ENCODE measurements at regions not wholly inside any gene's neighbourhood (a gene's known extent, or its start where the extent isn't known, plus 50 kb on each side); places are given as distances from the start of the nearest gene placed in this dataset.

GRCh38 chr15:58306591-58307312 is 125.0 kb upstream of the LIPC start:
- Histone ChIP-seq H3K27ac (ENCODE audit: control insufficient read depth, insufficient read depth) (no peak overlapping the region), H2AFZ (ENCODE audit: control insufficient read depth, low read depth, low read length) (peak overlapping the region; percentile 20), H3K9ac (ENCODE audit: control insufficient read depth, insufficient read depth, low read length) (no peak overlapping the region), H4K20me1 (ENCODE audit: control insufficient read depth, insufficient read depth) (no peaks in the 10 kb centered on the region), H3K4me3 (no peak overlapping the region), H3K4me1 (ENCODE audit: control insufficient read depth, insufficient read depth, low read length) (no peaks in the 10 kb centered on the region), H3K36me3 (ENCODE audit: control insufficient read depth in 2 of 2, insufficient read depth in 2 of 2, low read length in 1 of 2) (no peaks in the 10 kb centered on the region), H3K79me2 (ENCODE audit: control insufficient read depth, insufficient read depth, low read length) (no peaks in the 10 kb centered on the region), H3K27me3 (replicated peaks in 1 of 2; ENCODE audit: control insufficient read depth in 2 of 2, insufficient read depth in 2 of 2, low read length in 1 of 2) (no peaks in the 10 kb centered on the region), H3K4me2 (ENCODE audit: control insufficient read depth, insufficient read depth) (no peak overlapping the region), H3K9me3 (replicated peaks; ENCODE audit: control insufficient read depth, insufficient read depth, low read length) (no peaks in the 10 kb centered on the region; the same call in 2 of the 3 replicates)
- no peak for ATAC-seq
- POLR2A ChIA-PET: no interaction called here
- DNase-seq (ENCODE audit: low read depth, low spot score): no peak
- RAD21 ChIA-PET (ENCODE audit: unreplicated experiment): no interaction called here
- no peak for TF ChIP-seq CREM (IDR thresholded peaks at IDR 0.05; ENCODE audit: low read depth)
- TF ChIP-seq BACH1 (IDR thresholded peaks at IDR 0.05; ENCODE audit: borderline replicate concordance): no peak
- TF ChIP-seq E2F4 (IDR thresholded peaks at IDR 0.05; ENCODE audit: low read depth, low read length): no peak
- 17% methylated on average over 4 of the region's 4 CpGs for WGBS (ENCODE audit: insufficient coverage, insufficient replicate concordance, low lambda C conversion rate, missing lambda C conversion rate)
- peak; percentile 7 for FAIRE-seq
- intact Hi-C loops (cut with micrococcal nuclease; ENCODE audit: unreplicated experiment): no loop called here
- CTCF ChIA-PET: interaction anchor here (0.5 to 1.1 kb wide), 3 partner anchors 9 to 115 kb away, joined by 3 read pairs; no protein-coding TSS in a partner anchor
- SMC1A ChIA-PET (ENCODE audit: uncharacterized antibody, unreplicated experiment): interaction anchor here (0.6 to 1.8 kb wide), 3 partner anchors 9 to 577 kb away, joined by 3 to 5 read pairs (median 3); no protein-coding TSS in a partner anchor
- in situ Hi-C loops (cut with MboI): no loop called here
- BruUV-seq (replicated peaks): no TSS peak

GRCh38 chr15:58307313-58307961 is 124.4 kb upstream of the LIPC start:
- H3K9me3 ChIP-seq (replicated peaks; ENCODE audit: control insufficient read depth, insufficient read depth, low read length): no peaks in the 10 kb centered on the region; the same call in 2 of the 3 replicates
- no peaks in the 10 kb centered on the region for H3K36me3 ChIP-seq (ENCODE audit: control insufficient read depth in 2 of 2, insufficient read depth in 2 of 2, low read length in 1 of 2)
- H2AFZ ChIP-seq (ENCODE audit: control insufficient read depth, low read depth, low read length): no peak overlapping the region
- no TSS peak for BruUV-seq (replicated peaks)
- no peaks in the 10 kb centered on the region for H3K4me1 ChIP-seq (ENCODE audit: control insufficient read depth, insufficient read depth, low read length)
- ChIA-PET SMC1A (ENCODE audit: uncharacterized antibody, unreplicated experiment) (interaction anchor here (0.6 to 1.8 kb wide), 2 partner anchors 10 to 577 kb away, joined by 3 to 5 read pairs; no protein-coding TSS in a partner anchor), CTCF (interaction anchor here (1.0 kb wide), 1 partner anchor 9 kb away, joined by 3 read pairs; no protein-coding TSS in a partner anchor), RAD21 (ENCODE audit: unreplicated experiment) (no interaction called here), POLR2A (no interaction called here)
- in situ Hi-C loops (cut with MboI) (no loop called here), intact Hi-C loops (cut with micrococcal nuclease; ENCODE audit: unreplicated experiment) (no loop called here)
- no peaks in the 10 kb centered on the region for H3K79me2 ChIP-seq (ENCODE audit: control insufficient read depth, insufficient read depth, low read length)
- no peak overlapping the region for H3K4me3 ChIP-seq
- no peak for FAIRE-seq
- DNase-seq (ENCODE audit: low read depth, low spot score): no peak
- no peak overlapping the region for H3K27ac ChIP-seq (ENCODE audit: control insufficient read depth, insufficient read depth)
- WGBS (ENCODE audit: insufficient coverage, insufficient replicate concordance, low lambda C conversion rate, missing lambda C conversion rate): 62% methylated on average over 6 of the region's 6 CpGs
- no peaks in the 10 kb centered on the region for H4K20me1 ChIP-seq (ENCODE audit: control insufficient read depth, insufficient read depth)
- H3K27me3 ChIP-seq (replicated peaks in 1 of 2; ENCODE audit: control insufficient read depth in 2 of 2, insufficient read depth in 2 of 2, low read length in 1 of 2): no peaks in the 10 kb centered on the region
- H3K4me2 ChIP-seq (ENCODE audit: control insufficient read depth, insufficient read depth): no peak overlapping the region
- no peak overlapping the region for H3K9ac ChIP-seq (ENCODE audit: control insufficient read depth, insufficient read depth, low read length)
- ATAC-seq: no peak
- TF ChIP-seq MYB (IDR thresholded peaks at IDR 0.05; ENCODE audit: borderline replicate concordance, low read depth, low read length): no peak
- TF ChIP-seq NBN (IDR thresholded peaks at IDR 0.05): no peak
- TF ChIP-seq RUNX3 (IDR thresholded peaks at IDR 0.05; ENCODE audit: low read length): no peak
- no peak for TF ChIP-seq BRCA1 (IDR thresholded peaks at IDR 0.05; ENCODE audit: low read depth, low read length)
- no peak for TF ChIP-seq RB1 (IDR thresholded peaks at IDR 0.05; ENCODE audit: borderline replicate concordance)
- TF ChIP-seq GABPA (IDR thresholded peaks at IDR 0.05; ENCODE audit: low read depth): no peak
- TF ChIP-seq IKZF2 (IDR thresholded peaks at IDR 0.05): no peak
- TF ChIP-seq ZNF622 (IDR thresholded peaks at IDR 0.05): no peak
- no peak for TF ChIP-seq E2F8 (IDR thresholded peaks at IDR 0.05; ENCODE audit: low read depth, partially characterized antibody)
- no peak for TF ChIP-seq TAF1 (IDR thresholded peaks at IDR 0.05; ENCODE audit: borderline replicate concordance, low read depth, low read length)
- TF ChIP-seq PAX5 (IDR thresholded peaks at IDR 0.05; ENCODE audit: borderline replicate concordance, low read depth, low read length): no peak
